HG02885 (cell line): ENCODE measurements at regions not wholly inside any gene's neighbourhood (a gene's known extent, or its start where the extent isn't known, plus 50 kb on each side); places are given as distances from the start of the nearest gene placed in this dataset.
"Not testable (repeated sequence)": the region's sequence is repeated elsewhere in the genome, so short reads cannot be mapped to it uniquely, and the experiment has no call there.

Source experiments
- ATAC-seq: cut with Tn5 transposase; IDR thresholded peaks from one replicate; pipeline ENCODE4 v1.9.1; 2021; ENCODE audit warnings: mild to moderate bottlenecking; ENCODE audit not compliant: unreplicated experiment, poor library complexity

DNA sequence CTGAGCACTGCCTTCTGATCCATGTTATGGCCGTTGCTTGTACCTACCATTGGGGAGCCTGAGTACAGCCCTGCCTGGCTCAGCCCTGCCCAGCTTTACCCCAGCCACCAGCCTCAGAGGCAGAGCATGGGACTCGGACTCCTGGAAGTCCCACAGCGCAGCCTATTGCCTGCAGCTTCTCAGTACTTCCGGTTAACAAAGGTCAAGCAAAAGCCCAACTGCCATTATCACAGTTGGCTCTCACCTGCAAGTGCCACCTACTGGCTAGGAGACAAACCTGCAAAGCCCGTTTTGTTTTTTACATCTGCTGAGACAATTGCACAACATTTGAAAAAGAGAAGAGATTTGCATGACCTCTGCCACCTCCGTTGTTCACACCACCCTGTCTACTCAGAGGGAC, 1081.7 kb downstream of the NAALADL2 start:
- peak; percentile 36 for ATAC-seq

DNA sequence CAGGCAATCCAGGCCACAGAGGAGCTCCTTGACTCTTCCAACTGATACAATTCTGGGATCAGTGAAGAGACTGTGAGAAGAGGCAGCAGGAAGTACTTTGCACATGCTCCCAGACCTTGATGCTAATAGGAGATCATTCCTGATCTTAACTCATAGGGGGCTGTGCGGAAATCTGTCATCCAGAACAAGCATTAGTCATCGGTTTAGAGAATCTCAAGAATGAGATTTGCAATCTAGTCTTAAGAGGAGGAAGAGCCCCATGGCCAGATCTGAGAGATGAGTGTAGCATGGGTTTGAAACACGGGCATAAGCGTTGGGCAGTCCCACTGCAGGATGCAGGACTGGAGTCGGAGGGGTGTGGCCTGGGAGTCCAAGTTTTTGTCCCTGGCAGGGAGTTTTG, 1081.1 kb downstream of the NAALADL2 start:
- ATAC-seq: no peak

DNA sequence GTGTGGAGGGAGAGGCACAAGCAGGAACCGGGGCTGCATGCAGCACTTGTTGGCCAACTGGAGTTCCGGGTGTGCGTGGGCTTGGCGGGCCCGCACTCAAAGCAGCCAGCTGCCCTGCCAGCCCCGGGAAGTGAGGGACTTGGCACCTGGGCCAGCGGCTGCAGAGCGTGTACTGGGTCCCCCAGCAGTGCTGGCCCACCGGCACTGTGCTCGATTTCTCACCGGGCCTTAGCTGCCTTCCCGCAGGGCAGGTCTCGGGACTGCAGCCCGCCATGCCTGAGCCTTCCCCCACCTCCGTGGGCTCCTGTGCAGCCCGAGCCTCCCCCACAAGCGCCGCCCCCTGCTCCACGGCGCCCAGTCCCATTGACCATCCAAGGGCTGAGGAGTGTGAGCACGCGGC, 1078.2 kb downstream of the NAALADL2 start:
- not testable (repeated sequence) for ATAC-seq

DNA sequence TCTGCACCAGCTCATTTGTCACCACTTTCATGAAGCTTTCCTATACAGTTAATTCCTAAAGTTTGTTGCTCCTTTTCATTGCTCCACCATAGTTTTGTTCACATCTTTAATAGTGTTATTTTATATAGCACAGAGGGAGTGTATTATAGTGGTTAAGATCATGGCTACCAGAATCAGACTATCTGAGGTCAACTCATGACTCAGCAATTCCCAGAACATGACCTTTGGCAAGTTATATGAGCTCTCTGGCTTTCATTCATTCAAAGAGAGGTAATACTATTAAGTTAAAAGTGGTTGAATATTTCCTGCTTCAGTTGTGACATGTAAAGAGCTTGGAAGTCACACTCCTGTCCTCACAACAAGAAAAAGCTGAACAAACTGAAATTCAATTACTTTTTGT, 1073.5 kb downstream of the NAALADL2 start:
- ATAC-seq: no peak

- no peak for ATAC-seq
Observed at GRCh38 chr3:175919133-175919532, 1060.0 kb downstream of the NAALADL2 start.

GRCh38 chr3:175916191-175916934, 1057.2 kb downstream of the NAALADL2 start:
- no peak for ATAC-seq

DNA sequence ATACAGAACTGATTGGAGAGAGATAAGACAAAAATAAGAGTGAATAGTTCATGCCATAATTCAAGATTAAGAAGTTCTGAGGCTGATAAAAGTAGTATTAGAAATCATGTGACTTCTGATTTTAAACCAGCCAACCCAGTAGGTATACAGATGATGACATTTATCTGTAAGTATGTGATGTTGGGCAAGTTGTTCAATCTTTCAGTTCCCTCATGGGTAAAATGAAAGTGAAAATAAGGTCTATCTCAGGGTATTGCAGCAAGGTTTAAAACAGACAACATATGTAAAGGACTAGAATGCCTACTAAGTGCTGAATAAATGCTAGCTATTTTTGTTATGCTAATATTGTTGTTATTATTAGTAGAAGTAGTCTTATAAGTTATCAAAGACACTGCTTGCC, 1055.7 kb downstream of the NAALADL2 start:
- no peak for ATAC-seq

DNA sequence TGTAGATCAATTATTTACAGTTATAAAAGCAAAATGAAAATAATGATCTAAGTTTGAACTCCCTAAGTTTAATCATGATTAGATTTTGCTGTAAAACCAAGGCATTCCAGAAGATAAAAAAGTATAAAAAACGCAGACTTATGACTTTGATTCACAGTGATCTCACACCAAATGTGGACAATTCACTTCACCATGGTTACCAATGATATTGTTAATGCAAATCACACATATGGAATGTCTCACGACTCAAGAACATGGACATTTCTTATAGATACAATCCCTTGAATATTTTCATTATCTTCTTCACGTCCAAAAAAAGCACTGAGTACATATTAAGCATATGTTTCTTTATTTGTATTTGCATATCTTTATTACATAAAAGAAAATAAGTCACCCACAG, 1054.2 kb downstream of the NAALADL2 start:
- no peak for ATAC-seq

DNA sequence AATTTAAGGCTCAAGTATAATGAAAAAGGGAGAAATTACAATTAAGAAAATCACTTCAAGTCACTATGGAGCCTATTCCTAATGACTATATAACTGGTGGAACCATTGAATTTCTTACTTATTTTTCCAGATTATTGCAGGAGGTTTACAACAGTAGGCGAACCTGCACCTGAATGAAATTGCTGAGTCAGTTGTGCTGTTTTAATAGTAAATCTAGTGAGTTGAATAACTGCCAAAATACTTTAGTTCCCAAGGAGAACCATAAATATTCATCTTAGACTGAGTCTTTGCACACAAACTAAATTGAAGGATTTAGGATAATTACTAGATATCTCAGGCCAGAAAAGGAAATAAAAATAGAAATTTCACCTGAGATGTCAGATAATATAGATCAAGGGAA, 1052.8 kb downstream of the NAALADL2 start:
- no peak for ATAC-seq

DNA sequence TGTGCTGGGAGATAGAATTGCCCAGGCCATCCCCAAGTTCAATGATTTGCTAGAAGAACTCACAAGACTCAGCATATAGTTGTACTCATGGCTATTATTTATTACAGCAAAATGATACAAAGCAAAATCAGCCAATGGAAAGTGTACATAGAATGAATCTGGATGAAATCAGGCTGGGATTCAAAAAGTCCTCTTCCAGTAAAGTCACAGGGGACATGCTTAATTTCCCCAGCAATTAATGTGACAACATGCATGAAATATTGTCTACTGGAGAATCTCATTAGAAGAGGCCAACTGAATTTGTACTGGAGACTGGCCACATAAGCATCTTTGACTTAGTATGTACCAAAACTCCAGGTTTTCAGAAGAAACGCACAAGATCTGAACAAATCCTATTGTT, 1043.1 kb downstream of the NAALADL2 start:
- ATAC-seq: no peak

GRCh38 chr3:175898194-175898593, 1039.1 kb downstream of the NAALADL2 start:
- no peak for ATAC-seq

DNA sequence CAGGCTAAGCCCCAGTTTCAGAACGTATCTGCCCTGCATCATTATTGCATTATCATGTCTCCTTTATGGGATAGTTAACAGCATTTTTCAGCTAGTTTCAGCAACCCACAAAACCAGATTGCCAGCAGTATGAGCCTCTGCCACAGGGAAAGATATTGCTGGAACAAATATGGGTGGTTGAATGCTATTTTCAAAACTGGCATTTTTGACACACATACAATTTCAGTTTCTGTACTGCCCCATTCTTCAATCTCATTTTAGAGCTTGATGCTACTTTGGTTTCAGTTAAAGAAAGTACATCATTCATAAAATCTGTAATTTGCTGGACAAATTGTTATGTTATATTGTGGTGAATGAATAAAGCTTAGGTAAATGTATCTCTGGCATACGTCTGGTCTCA, 1037.5 kb downstream of the NAALADL2 start:
- no peak for ATAC-seq

DNA sequence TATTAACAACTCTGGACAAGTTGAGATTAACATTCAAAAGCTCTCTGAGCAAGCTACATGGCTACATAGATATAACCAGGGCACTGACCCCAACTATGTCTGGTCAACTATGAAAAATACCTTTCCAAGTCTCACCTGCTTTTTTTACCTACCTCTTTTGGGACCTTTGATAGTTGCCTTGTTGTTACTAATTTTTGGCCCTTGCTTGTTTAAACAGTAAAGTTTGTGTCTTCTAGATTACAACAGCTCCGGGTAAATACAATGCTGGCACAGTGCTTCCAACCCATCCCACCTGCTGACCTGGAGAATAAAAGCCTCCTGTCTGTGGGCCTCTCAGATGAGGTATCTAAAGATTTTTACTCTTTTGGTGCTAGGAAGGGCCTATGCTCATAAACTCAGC, 1036.6 kb downstream of the NAALADL2 start:
- no peak for ATAC-seq

- ATAC-seq: no peak
Observed at GRCh38 chr3:175893566-175893965, 1034.4 kb downstream of the NAALADL2 start.

- ATAC-seq: no peak
Observed at GRCh38 chr3:175890066-175890465, 1030.9 kb downstream of the NAALADL2 start.

GRCh38 chr3:175885231-175885766, 1026.2 kb downstream of the NAALADL2 start:
- ATAC-seq: no peak

GRCh38 chr3:175879417-175879816, 1020.3 kb downstream of the NAALADL2 start:
- no peak for ATAC-seq

DNA sequence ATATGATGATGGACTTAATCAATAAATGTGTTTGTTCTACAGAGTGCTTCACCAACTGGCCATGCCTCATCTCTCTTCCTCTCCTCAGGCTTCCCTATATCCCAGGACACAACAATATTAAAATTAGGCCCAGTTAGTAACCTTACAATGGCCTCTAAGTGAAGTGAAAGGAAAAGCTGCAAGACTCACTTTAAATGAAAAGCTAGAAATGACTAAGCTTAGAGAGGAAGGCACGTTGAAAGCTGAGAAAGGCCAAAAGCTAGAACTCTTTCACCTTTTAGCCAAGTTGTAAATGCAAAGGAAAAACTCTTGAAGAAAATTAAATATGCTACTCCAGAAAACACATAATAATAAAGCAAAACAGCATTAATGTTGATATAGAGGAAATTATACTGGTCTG, 1010.3 kb downstream of the NAALADL2 start:
- peak; percentile 64 for ATAC-seq

- ATAC-seq: no peak
Observed at GRCh38 chr3:175868626-175869025, 1009.5 kb downstream of the NAALADL2 start.

GRCh38 chr3:175865724-175866123, 1006.6 kb downstream of the NAALADL2 start:
- no peak for ATAC-seq

- ATAC-seq: no peak
Observed at GRCh38 chr3:175861916-175862315, 1002.8 kb downstream of the NAALADL2 start.
